ELF-1 (cell line): ENCODE measurements at regions not wholly inside any gene's neighbourhood (a gene's known extent, or its start where the extent isn't known, plus 50 kb on each side); places are given as distances from the start of the nearest gene placed in this dataset.
A peak's percentile ranks its signal among the peaks of the same experiment; 100 is the strongest.

ENCODE experiments used
- DNase-seq: peaks from one replicate; pipeline ENCODE4 v3.0.0-alpha.2; 2016; ENCODE audit warnings: low read depth, low spot score

DNA sequence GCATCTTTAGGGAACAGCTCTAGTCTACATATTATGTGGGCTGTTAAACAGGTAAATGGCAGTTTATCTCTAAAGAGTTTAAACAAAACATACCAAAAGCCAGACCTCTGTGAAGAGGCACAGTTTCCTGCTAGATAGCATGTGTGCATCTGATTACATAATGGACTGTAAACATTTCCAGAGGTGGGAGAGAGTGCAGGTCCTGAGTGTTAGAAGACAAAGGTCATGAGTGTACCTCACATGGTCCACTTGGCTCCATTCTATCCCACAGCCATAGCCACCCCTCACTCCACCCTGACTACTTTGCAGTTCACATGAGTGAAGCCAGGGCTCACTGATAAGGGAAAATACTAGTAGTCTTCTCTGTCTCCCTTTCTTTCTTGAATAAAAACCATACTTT lies 233.4 kb downstream of the MTX2 start:
- DNase-seq: no peak

DNA sequence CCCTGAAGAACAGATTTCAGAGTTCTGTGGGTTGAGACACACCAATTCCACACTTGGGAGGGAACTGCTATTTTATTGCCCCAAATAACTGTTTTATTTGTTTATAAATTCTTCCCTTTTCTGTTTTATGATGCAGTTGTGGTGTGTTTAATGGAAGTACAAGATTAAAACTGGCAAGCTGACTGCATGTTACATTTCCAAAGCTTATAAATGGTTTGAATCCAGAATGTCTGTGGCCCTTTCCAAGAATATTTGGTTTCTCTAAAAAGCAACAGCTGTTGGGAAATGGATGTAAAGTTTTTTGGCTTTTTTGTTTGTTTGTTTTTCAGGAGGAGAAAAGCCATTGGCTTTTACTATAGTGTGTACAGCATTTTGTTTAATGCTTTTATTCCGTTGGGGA lies 234.5 kb downstream of the MTX2 start:
- no peak for DNase-seq

DNA sequence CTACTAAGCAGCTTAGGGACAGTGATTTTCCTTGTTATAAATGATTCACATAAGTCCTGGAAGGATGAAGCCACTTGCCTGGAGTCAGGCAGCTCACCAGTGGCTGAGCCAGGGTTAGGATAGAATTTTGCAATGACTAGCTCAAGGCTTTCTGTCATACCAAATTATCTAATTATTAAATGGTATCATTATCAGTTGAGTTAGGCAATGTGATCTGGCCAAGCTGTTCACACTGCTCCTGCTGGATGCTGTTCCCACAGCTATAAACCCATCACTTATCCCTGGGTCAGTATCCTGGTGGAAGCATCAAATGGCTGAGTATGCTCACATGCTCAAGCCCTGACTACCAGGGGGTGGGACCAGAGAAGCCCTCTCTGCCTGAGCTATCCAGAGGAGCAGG lies 235.2 kb downstream of the MTX2 start:
- no peak for DNase-seq

DNA sequence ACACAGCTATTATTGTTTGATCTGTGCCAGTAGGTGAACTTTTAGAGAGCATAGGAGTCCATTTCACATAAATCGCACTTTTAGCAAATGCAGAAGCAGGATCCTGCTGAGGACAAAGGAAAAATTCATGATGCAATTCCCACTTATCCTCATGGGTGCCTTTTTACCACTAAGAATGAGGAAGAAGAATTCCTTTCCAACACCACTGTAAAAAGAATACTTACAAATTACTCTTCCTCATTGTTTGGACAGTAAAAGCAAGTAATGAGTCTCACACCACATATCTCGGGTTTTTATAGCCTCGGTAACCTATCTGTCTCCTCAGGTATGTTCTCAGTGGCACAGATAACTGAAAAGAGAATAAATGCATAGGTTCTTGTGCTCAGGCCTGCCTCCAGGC lies 238.5 kb downstream of the MTX2 start:
- DNase-seq: no peak

DNA sequence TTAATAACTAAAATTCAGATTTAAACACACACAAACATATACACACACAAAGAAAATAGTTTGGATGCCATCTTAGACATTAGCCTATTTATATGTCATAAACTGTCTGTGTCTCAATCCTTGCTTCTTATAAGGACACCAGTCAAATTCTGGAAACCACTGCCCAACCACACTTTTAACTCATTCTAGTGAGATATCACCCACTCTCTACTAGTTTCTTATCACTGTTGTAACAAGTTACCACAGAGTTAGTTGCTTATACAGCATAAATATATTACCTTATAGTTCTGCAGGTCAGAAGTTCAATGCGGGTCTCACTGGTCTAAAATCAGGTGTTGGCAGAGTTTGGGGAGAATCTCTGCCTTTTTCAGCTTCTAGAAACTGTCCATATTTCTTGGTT lies 239.1 kb downstream of the MTX2 start:
- DNase-seq: no peak

DNA sequence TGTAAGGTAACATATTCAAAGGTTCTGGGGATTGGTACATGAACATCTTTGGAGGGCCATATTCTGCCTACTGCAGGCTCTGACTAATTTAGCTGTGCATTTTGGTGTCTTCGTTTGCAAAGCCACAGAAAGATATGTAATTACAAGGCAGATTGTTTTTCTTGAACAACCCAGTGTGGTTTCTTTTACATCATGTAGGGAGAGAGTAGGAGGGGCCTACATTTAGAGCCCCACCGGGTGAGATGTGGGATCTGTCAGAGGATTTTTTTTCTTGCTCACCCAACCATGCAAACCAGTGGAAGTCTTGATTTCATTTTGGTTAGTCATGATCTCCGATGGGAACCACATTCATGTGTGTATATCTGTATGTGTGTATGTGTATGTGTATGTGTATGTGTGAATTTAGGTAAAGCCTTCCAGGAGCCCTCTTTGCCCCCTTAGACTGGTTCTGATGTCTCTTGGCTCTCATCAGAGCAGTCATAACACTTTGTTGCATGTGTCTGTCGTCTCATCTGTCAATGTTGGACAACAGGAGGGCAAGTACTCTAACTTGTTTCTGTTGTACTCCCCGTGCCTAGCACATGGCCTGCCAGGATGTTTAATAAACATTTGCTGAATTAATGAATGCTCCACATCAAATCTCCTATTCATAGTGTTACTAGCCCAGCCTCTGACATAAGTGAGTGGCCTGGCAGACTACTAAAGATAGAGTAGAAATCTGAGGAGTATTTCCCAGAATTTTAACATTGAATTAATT lies 239.9 kb downstream of the MTX2 start:
- no peak for DNase-seq

DNA sequence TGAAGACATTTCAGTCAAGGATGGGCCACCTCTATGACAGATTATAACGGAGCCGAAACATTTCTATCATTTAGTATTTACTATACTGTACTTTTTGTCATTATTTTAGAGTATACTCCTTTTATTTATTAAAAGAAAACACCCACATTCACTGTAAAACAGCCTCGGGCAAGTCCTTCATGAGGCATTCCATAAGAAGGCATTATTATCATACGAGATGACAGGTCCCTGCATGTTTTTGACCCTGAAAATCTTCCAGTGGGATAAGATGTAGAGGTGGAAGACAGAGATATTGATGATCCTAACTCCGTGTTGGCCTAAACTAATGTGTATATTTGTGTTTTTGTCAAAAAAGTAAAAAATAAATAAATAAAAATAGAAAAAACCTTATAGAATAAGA lies 245.0 kb downstream of the MTX2 start:
- no peak for DNase-seq

DNA sequence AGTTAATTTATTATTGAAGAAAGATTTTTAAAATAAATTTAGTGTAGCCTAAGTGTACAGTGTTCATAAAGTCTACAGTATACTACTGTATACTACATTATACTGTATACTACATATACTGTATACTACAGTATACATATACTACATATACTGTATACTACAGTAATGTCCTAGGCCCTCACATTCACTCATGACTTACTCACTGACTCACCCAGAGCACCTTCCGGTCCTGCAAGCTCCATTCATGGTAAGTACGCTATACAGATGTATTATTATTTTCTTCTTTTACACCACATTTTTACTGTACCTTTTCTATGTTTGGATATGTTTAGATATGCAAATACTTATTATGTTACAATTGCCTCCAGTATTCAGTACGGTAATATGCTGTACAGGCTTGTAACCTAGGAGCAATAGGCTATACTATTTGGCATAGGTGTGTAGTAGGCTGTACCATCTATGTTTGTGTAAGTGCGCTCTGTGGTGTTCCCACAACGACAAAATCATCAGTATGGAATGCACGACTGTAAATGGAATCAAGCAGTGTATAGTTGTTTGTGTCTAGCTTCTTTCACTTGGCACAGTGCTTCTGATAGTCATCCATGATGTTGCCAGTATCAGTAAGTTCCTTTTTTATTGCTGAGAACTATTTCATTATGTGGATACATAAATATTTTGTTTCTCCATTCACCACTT lies 245.7 kb downstream of the MTX2 start:
- DNase-seq: no peak

DNA sequence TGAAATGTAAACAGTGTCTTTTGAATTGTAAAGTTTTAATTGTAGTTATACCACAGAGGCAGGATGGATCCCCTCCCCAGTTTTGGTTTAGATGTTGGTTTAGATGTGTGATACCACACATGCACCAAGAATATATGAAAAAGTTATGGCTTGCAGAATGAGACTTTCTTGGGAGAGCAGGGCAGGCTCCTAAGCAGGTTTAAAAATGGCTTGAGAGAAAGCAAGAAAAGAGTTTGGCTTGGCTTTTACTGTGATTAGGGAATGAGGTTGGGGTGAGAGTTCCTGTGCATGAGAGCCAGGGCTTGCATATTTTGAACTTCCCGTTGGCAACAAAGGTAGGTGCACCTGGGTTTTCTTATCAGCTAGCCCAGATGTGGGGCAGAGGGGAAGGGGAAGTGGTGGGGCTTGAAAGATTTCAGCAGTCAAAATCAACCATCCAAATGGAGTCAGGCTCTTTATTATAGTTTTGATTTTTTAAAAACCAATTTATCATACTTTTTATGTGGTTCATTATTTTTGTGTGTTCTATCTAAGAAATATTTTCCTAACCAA lies 246.9 kb downstream of the MTX2 start:
- DNase-seq: no peak

DNA sequence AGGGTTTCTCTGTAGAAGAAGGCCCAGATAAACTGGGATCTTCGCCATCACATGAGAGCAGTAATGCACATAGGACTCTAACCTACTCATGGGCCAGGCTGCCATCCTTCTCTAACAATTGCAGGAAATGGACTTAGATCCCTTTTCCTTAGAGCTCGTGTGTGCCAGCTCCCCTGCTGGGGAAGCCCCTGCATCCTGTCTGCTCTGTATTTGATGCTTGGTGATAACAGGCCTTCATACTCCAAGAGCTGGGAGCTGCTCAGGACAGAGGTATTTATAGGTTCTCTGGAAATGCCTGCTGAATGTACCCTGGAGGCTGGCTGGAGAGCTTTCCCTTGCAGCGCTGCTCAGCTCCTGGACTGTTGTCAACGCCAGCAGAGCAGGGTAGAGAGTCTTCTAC lies 249.6 kb downstream of the MTX2 start:
- DNase-seq: peak; percentile 73

DNA sequence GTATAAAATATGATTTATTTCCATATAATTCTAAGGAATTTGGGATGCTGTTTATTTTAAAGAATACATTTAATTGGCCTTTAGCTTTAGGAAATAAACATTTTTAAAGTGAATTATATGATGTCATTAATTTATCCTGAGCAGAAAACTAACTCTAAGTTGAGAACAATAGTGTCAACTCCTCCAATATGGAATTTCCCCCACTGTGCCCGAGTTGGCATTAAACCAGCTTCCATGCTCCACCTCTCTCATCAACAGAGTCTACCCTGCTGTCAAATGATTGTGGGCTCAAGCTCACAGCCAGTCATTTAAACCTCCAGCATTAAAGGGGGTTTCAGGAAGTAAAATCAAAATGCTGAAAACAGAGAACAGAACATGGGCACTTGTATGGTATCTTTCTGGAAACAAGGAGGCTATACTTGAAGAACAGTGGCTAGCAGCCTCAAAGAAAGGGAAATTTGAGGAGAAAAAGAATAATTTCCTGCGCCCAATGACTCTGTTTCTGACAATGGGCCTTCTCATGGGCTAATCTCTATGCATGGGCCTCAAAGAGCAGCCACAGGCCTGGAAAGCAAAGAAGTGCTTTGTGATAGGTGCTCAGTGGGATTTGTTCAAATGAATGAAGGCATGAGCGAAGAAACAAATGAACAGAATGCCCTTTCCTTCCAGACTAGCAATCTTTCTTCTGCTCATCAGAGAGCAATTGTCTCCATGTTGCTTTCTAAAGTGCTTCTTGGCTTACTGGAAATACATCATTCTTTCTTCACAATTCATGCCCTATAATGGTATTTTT lies 252.8 kb downstream of the MTX2 start:
- DNase-seq: no peak

DNA sequence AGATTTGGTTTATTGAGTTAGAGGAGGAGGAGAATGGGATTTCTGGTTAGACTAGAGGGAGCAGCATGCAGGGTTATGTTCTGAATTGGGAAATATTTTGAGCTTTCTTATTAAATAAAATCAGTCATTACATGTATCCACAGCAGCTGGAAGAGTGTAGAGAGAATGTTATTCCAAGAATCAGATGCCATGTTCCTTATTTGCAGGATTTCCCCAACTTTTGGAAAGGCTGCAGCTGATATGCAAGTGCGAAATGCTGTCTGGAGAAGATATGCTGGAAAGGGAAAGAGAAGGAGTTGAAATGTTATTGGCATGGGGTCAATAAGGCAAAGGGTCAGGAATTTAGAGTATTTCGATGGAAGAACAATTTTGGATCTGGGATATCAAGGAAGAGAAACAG lies 255.8 kb downstream of the MTX2 start:
- no peak for DNase-seq

DNA sequence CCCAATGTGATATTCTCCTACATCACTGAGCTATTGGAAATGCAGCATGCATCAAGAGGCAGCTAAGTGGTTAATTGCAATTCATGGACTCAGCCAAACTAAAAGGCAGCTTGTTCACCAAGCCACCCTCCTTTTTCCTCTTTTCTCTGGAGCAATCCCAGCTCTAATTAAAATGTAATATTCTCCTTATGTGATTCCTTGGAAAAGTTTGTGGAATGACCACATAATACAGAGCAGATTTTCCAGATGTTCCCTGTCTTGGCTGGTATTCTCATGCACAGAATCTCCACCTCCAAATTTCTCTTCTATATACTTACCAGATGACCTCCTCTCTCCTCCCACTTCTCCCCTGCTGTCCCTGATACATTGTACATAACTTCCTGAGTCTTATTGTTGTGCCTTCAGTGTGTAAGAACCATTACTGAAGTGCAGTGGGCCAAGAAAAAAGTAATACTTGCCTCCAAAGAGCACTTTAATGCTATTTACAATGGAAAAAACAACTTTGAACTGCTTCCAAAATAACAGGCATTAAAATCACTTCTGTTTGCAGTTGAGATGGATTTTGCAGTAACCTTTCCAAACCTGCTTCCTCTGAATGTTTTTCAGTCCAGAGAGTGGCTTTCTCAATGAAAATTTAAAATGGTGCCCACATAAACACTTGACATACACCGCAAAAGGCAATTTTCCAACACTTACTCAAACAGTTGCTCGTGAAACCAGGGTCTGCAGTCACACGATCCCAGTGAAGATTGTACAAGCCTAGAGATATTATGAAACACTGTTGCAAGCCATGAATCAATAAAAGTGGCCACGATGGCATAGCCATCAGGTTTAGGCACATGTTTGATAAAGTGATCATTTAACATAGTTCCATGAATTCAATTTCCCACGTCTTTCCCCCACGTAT lies 258.0 kb downstream of the MTX2 start:
- DNase-seq: no peak

DNA sequence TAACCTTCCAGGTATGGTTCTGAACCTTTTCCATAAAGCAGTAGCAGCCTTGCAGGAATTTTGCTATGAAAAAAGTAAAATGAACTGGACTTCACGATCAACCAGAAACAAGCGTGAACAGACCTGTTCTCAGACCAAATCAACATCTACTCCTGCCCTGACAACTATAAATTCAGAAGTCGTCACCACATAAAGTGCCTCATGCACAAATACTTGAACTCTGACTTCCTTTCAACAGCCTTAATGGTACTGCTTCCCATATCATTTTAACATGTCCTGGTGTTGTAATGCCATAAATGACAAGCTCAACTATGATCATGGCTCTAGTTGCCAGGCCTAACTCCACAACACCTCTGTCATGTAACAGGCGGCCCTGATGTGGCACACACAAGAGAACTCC lies 262.4 kb downstream of the MTX2 start:
- DNase-seq: no peak

DNA sequence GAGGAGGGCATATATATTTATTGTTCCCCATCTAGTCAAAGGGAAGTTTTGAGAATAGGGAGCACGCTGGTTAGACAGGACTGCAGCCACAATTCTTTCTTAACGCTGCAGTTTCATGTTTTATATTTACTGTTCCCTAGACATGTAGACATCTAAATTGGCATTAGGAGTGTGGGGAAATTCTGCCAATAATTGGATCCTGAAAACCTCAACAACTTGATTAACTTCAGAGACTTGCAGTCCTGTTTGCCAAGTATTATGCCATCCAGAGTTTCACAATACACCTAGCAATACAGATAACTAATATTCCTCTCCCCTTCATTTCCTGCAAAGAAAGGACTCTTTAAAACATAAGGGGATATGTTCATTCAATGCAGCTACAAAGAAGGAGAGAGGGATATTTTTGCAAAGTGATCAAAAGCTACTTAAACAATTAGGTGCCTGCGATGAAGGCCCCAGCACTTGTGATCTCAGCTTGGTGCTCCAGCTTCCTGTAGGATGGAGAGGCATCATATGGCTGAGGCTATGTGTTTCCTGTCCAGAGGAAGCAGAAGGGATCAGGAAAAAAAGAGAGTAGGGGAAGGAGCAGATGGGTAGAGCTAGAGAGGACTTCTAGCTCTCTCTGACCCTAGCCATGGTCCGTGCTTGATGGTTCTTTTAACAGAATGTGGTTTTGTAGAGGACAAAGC lies 264.4 kb downstream of the MTX2 start:
- no peak for DNase-seq

DNA sequence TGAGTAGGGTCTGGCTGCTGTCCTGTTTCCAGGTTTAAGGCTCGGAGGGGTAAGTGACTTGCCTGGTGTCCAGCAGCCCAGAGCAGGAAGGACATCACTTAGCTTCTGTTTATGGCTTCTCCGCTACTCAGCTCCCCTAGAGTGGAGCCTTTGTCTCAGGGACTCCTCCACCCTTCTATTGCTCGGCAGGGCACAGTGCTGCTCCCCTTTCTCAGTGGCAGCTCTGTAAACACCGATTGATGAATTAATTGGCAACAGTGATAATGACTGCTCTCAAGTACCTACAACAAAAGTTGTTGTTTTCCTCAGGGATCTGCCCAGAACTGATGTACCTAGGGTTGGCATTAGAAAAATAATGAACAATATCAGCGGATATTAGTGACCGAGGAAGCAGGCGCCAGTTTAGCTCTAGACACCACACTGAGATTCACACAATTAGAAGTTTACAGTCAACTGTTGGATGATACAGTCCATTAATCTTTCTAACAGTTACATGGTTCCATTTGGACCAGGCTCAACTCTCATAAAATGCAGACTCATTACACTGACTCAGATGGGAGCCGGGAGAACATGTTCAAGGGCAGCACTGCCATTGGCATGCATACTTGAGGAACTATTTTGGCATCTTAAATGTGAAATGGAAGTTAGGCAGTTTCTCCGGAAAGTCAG lies 265.7 kb downstream of the MTX2 start:
- no peak for DNase-seq

DNA sequence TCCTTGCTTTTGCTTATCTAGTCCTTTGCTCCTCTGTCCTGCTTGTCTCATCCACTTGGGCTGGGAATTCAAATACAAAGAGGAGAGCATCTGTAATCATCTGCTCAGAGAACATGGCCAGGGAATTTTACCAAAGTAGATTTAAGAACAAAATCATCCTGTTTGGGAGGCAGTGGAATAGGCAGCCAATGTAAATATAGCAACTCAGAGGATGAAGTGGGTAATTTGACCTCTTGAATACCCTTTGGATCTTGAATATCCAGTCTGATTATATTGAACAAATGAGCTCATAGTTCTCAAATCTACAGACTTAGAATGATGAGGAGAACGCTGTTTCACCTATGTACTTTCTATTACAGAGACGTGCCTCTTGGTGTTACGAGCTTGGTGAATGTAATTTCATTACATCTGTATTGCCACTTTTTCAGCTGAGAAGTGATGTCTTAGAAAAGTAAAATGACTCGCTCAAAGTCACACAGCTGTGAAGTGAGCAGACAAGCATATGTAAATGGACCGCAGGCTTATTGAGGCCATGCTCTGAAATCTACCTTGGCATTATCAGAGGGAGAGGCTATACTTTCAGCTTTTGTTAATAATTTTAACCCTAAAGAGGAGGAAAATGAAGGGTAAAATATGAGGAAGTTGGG lies 266.3 kb downstream of the MTX2 start:
- DNase-seq: no peak

DNA sequence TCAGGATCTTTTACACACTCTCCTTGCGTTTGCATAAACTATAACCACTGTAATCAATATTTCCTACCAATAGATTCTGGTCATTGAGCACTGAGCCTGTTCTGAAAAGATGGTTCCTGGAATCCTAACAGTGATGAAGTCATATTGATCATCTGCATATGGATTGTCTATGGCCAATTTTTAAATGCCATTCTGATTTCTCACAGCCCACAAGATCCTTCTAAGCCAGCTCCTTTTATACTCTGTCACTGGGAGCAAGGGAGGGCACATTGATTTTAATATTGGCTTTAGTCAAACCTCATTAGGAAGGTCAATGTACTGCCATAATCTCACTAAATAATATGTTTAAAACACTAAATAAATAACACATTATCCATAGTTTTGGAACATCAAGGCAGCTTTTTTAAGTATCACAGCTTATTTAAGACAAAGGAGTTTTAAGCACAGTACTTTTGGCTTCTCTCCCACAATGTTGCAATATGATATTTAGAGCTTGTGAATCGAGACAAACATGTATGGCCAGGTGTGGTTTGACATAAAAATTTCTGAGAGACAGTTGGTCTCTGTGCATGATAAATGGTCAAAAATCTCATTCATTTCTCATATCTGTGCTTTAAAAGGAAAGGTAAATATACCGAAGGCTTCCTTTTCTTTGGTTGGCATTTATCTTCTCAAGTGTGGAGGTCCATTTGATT lies 267.3 kb downstream of the MTX2 start:
- DNase-seq: no peak

DNA sequence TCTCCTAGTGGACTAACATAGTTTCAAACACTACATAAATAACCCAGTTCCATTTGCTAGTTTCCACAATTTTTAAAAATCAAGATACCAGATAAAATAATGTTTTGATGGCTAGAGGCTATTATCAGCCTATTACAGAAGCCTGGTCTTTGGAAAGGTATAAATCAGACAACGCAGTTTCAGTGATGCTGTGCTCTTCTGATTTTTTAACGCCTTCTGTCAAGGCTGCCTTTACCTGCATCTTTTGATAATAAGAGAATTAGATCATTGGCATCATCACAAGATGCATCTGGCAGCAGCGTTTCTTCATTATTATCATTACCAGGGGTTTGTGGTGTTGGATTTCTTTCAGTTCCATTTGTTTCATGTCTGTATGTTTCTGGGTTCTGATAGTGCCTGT lies 268.7 kb downstream of the MTX2 start:
- no peak for DNase-seq
